Inflammatory macrophage treated with lipopolysaccharide for 4 hours (primary cell): ENCODE measurements at regions not wholly inside any gene's neighbourhood (a gene's known extent, or its start where the extent isn't known, plus 50 kb on each side); places are given as distances from the start of the nearest gene placed in this dataset.

Source experiments
- DNase-seq: peaks from one replicate; pipeline ENCODE4 v3.0.0-alpha.2; 2020

- DNase-seq, result no peak
Observed at GRCh38 chr13:109500146-109500773, 286.1 kb downstream of the IRS2 start.

GRCh38 chr13:109497917-109498316 is 288.5 kb downstream of the IRS2 start:
- DNase-seq, result no peak

- no peak for DNase-seq
Observed at GRCh38 chr13:109496216-109496615, 290.2 kb downstream of the IRS2 start.

DNA sequence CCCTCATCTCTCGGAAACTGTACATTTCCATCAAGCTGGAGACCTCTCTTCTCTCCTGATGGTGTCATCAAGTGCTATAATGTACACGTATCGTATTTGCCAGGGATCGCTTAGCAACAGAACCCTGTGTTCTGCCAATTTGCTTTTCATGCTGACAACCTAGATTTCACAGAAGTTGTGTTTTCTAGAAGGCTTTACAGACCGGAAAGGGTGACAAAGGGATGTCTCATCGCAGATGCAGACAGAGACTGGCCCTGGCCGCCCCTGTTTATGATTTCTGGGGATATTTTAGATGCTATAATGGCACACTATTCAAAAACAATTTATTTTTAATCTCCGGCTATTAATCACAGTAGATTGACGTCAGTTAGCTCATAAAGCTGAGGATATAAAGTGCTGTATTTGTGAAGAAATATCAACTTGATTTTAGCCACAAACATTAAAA is 291.4 kb downstream of the IRS2 start:
- DNase-seq, result no peak

- DNase-seq, result no peak
Observed at GRCh38 chr13:109485136-109485794, 301.1 kb downstream of the IRS2 start.

- peak; percentile 44 for DNase-seq
Observed at GRCh38 chr13:109483284-109483683, 303.1 kb downstream of the IRS2 start.

DNA sequence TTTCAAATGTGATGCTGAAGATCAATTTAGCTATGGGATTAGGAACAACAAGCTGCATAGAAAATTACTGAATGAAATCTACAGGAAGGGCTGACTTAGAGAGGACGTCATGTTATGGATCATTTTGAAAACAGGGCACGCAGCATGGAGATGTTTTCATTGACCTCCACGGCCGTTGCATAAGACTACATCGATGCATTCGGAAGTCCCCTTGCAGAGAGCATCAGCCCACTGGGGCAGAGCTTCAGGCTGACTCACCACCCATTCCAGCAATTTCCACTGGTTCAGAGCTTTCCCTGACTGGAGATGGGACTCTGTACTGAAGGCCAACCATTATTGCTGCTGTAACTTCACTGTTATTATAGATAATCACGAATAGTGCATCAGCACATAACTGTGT is 305.3 kb downstream of the IRS2 start:
- DNase-seq, result peak; percentile 47

GRCh38 chr13:109480011-109480955 is 306.1 kb downstream of the IRS2 start:
- DNase-seq, result peak; percentile 77

DNA sequence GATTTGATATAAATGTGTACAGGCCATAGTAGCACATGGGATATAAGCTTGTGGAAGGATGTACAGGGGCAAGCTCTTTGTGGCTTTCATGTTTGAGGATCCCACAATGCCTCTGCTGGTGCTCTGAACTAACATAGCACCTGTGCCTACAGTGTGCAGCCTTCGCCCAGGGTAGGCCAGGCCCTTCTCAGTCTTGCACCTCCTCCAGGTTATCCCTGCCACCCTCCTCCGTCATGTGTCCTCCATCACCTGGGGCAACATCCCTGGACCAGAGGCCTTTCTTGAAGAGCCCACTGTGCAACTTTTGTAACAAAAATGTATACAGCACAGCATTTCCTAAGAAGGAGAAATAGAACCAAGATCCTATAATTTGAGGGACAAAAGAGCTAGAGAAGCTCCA is 306.8 kb downstream of the IRS2 start:
- DNase-seq, result no peak

GRCh38 chr13:109476001-109476400 is 310.4 kb downstream of the IRS2 start:
- no peak for DNase-seq

DNA sequence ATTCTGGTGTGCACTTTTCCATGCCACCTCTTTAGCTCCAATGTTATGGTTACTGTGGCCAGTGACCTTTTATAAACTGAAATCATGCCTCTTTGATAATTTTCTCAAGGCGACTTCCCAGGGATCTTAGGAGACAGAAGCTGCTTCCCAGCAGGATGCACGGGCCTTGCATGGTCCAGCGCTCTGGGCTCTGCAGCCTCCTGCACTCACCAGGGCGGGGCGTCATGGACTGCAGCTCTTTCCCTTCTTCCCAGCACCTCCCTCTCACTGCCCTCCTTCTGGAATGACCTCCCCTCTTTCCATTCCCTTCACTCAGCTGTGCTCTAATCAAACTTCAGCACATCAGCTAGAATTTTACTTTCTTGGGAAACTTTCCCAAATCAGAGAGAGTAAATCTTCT is 318.3 kb downstream of the IRS2 start:
- no peak for DNase-seq

DNA sequence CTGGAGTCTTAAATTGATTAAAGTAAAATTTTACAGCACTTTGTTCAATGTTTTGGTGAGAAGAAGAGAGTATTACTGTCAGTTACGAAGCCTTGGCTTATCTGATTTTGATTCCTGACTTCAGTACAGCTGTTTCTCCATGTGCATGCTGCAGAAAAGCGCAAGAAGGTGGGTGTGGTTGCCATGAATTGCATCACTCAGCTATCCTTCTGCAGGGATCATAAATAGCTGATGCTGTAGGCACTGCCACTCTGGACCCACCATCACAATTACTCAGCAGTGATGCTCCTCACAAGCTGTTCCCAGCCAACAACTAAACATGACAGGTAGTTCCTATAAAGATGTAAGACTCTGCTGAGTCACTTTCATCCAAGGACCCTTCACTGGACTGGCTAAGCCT is 321.2 kb downstream of the IRS2 start:
- no peak for DNase-seq

DNA sequence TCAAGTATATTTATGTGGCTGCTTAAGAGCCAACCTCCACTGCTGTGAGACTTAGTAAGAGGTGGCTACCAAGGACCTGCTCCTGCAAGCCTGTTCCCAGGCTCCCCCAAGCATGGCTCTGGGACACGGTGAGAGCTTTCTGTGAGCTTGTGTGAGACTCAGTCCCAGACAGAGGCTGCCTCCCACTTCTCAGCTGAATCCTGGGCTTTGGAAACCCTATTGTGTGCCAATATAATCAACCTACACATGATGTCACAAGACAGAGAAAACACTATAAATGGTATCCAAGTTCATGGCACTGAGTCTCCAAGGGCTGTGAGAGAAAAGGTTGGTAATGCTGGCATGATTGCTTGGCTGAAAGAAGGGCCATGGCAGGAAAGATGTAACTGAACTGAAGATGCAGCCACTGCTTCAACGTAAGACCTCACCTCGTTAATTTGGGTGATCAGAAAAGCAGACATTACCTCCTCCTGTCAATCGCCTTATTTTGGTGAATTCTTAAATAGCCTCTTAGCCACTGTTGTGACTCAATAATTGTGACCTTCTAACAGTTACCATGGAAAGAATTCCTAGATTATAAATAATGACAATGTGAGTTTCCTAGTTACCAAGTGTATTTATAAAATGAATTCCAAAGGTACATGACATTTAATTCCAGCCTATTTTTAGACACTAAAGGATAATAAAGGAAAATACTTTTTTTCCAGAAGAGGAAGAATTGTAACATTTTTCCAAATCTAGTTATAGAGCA is 332.0 kb downstream of the IRS2 start:
- DNase-seq, result no peak

DNA sequence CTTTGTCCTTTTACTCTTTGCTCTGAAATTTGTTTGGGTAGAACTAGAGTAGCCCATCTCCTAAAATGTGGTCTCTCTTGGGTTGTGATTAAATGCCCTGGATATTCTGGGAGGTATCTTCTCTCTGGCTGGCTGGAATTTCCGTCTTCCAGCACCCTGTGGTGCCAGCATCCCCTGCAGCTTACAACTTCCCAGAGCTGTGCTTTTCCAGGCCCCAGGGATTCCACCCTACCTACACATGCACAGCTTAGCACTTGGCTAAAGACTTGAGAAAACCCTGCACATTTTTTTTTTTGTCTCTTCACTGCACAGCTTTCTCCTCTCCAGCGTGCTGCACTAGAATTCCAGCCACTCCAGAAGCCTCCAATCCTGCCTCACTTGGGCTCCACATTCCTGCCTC is 334.7 kb downstream of the IRS2 start:
- DNase-seq, result no peak

DNA sequence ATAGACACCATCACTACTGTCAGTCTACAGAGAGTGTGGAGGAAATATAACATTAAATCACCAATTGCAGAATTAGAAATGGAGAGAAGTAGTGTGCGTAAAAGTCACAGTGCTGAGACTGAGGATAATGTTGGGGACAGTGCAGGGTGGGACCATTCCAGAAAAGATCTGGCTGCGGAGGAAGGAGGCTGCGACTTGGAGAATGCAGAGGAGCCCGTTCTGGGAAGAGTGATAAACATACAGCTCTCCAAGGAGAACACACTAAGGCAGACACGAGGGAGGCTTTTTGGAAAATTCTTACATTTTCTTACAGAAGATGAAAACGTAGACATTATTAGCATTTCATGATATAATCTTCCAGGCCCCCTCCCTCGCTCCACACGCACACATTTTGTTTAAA is 337.8 kb downstream of the IRS2 start:
- DNase-seq, result no peak

DNA sequence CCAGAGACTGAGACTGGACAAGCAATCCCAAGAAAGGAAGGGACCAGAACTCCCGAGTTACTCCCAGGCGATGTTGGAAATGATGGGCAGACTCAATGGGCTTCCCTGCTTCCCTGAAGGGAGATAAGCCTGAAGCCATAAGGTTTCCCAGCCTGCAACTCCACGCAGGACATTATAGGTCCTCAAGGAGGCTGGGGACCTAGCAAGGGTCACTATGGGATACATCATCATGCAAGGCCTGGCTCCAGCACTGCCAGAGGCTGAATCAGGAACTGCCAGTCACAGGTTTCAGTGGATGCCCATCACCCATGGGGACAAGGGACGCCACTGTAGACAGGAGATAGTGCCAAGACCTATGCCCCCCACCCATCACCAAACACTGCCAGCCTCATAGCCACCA is 338.7 kb downstream of the IRS2 start:
- no peak for DNase-seq

DNA sequence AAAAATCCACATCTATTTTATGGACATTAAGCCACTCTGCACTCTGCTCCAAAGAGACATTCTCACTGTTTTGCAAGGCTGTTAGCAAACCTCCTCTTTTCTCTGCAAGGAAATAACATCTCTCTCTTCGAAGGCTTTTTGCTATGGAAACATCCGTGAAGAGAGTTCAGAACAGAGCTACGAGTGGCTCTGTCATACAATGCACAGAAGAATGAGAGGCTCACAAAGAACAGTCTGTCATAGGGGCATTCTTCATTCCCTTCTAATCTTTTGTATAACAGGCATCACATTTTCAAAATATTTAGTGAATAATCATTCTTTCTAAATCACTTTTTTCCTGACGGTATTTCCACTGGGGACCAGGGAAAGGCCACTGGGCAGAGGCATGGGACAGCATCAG is 346.1 kb downstream of the IRS2 start:
- DNase-seq, result no peak

GRCh38 chr13:109439813-109440212 is 346.6 kb downstream of the IRS2 start:
- no peak for DNase-seq

- peak; percentile 3 for DNase-seq
Observed at GRCh38 chr13:109436841-109437240, 349.5 kb downstream of the IRS2 start.

DNA sequence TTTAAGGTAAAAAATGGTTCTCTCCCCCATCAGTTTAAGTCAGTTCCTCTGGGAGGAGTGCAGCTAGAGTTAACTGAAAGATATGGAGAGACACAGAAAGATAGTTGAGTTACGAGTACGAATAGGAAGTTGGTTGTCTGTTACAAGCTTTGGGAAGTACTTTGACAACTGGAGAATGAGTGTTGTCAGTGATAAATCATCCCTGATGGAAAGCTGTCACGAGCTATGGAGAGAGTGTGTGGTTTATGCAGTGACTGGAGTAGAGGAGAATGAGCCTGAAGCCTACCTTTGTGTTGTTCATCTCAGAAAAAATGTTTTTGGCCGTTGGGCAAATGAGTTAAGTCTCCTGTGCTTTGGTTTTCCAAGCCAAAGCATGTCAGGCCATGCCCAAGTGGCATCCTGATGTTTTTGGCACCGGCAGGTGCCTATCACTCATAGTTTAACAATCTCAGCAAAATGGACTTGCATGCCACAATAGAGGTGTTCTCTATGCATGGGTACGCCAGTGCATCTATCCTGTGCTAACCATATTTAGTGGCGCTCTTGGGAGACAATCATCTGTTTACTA is 350.2 kb downstream of the IRS2 start:
- no peak for DNase-seq

GRCh38 chr13:109431217-109431616 is 355.2 kb downstream of the IRS2 start:
- no peak for DNase-seq

DNA sequence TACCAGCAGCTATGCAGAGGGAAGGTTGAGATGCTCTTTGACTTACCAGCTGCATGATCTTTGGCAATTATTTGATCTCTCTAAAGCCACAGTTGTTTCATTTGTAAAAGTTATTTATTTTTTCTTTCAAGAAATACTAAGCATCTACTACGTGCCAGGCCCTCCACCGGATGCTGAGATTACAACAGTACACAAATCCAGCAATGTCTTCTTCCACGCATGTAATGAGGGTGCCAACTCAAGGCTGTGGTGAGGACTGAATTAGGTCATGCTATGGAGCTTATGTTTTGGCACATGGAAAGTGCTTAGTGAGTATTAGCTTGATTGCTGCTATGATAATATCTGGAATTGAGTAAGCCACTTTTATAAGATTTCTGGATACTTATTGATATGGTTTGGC is 358.2 kb downstream of the IRS2 start:
- DNase-seq, result no peak

DNA sequence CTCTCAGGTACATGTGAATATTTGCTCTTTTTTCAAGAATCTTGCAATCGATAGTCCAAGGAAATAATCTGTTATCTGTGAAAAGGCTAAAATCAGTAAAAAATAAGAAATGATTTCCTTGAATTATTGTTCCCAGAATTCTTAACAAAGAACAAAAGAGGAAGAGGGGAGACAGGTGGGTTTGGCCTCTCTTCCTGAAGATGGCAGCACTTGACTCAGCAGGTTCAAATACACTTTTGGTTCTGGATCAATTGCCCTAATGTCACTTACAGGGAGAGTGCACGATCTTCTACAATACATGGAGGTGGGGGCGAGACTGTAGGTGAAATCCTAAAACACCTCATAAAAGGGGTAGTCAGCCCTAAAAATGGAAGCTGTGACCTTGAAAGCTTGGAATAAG is 358.7 kb downstream of the IRS2 start:
- no peak for DNase-seq
